ENCODE measurements at regions not wholly inside any gene's neighbourhood (a gene's known extent, or its start where the extent isn't known, plus 50 kb on each side); places are given as distances from the start of the nearest gene placed in this dataset.

- TF ChIP-seq TEAD4 (IDR thresholded peaks at IDR 0.05), result no peak
- no peak for TF ChIP-seq YY1 (IDR thresholded peaks at IDR 0.05; ENCODE audit: low read depth)
- no peak for TF ChIP-seq CEBPB (IDR thresholded peaks at IDR 0.05)
- no peak for TF ChIP-seq EGR1 (IDR thresholded peaks at IDR 0.05)
- TF ChIP-seq TCF12 (IDR thresholded peaks at IDR 0.05; ENCODE audit: low read depth), result no peak
- TF ChIP-seq NFIC (IDR thresholded peaks at IDR 0.05), result no peak
- TF ChIP-seq, protein P1, sequence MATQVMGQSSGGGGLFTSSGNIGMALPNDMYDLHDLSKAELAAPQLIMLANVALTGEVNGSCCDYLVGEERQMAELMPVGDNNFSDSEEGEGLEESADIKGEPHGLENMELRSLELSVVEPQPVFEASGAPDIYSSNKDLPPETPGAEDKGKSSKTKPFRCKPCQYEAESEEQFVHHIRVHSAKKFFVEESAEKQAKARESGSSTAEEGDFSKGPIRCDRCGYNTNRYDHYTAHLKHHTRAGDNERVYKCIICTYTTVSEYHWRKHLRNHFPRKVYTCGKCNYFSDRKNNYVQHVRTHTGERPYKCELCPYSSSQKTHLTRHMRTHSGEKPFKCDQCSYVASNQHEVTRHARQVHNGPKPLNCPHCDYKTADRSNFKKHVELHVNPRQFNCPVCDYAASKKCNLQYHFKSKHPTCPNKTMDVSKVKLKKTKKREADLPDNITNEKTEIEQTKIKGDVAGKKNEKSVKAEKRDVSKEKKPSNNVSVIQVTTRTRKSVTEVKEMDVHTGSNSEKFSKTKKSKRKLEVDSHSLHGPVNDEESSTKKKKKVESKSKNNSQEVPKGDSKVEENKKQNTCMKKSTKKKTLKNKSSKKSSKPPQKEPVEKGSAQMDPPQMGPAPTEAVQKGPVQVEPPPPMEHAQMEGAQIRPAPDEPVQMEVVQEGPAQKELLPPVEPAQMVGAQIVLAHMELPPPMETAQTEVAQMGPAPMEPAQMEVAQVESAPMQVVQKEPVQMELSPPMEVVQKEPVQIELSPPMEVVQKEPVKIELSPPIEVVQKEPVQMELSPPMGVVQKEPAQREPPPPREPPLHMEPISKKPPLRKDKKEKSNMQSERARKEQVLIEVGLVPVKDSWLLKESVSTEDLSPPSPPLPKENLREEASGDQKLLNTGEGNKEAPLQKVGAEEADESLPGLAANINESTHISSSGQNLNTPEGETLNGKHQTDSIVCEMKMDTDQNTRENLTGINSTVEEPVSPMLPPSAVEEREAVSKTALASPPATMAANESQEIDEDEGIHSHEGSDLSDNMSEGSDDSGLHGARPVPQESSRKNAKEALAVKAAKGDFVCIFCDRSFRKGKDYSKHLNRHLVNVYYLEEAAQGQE (IDR thresholded peaks at IDR 0.05; ENCODE audit: low read depth), result no peak
- no peak for TF ChIP-seq EP300 (IDR thresholded peaks at IDR 0.05; ENCODE audit: borderline replicate concordance)
- no peak for TF ChIP-seq MAX (IDR thresholded peaks at IDR 0.05)
- TF ChIP-seq CREB1 (IDR thresholded peaks at IDR 0.05; ENCODE audit: low read depth), result no peak
- TF ChIP-seq FOXM1 (IDR thresholded peaks at IDR 0.05; ENCODE audit: borderline replicate concordance, low read depth), result no peak
- TF ChIP-seq USF1 (IDR thresholded peaks at IDR 0.05), result no peak
- TF ChIP-seq RAD21 (IDR thresholded peaks at IDR 0.05; ENCODE audit: low read depth), result no peak
- TF ChIP-seq TAF1 (IDR thresholded peaks at IDR 0.05; ENCODE audit: low read depth), result no peak
These were observed 79.7 kb upstream of the FERD3L start for GRCh38 chr7:19224951-19225350.

DNA sequence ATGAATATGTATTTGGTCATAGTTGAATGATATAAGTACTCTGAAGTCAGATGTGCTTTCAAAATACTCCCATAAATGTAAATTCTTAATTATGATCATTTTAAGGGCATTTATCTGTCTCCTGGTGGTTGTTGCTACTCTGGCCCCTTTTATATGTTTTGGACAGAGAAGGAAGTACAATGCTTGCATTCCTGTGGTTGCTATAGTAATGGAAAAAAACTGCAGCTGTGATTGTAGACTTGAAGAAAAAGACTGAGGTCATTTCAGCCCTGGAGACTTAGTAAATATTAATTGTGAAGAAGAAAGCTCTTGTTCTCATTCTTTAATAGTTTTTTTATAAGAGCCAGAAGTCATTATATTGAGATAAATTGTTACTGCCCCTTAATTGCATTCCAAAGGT lies 70.2 kb upstream of the FERD3L start:
- TF ChIP-seq RAD21 (IDR thresholded peaks at IDR 0.05; ENCODE audit: low read depth), result no peak
- TF ChIP-seq, protein P1 (IDR thresholded peaks at IDR 0.05; ENCODE audit: low read depth), result no peak
- TF ChIP-seq NFIC (IDR thresholded peaks at IDR 0.05), result no peak
- TF ChIP-seq EP300 (IDR thresholded peaks at IDR 0.05; ENCODE audit: borderline replicate concordance), result no peak
- no peak for TF ChIP-seq ZBTB7A (IDR thresholded peaks at IDR 0.05; ENCODE audit: low read depth)
- no peak for TF ChIP-seq MAX (IDR thresholded peaks at IDR 0.05)
- TF ChIP-seq EGR1 (IDR thresholded peaks at IDR 0.05), result no peak
- TF ChIP-seq CEBPB (IDR thresholded peaks at IDR 0.05), result no peak
- no peak for TF ChIP-seq TEAD4 (IDR thresholded peaks at IDR 0.05)
- TF ChIP-seq TCF12 (IDR thresholded peaks at IDR 0.05; ENCODE audit: low read depth), result no peak
- no peak for TF ChIP-seq TAF1 (IDR thresholded peaks at IDR 0.05; ENCODE audit: low read depth)
- TF ChIP-seq CREB1 (IDR thresholded peaks at IDR 0.05; ENCODE audit: low read depth), result no peak
- TF ChIP-seq USF1 (IDR thresholded peaks at IDR 0.05), result no peak

- TF ChIP-seq TEAD4 (IDR thresholded peaks at IDR 0.05) (no peak), YY1 (IDR thresholded peaks at IDR 0.05; ENCODE audit: low read depth) (no peak), NFIC (IDR thresholded peaks at IDR 0.05) (no peak), MAX (IDR thresholded peaks at IDR 0.05) (no peak), CEBPB (IDR thresholded peaks at IDR 0.05) (no peak), FOXM1 (IDR thresholded peaks at IDR 0.05; ENCODE audit: borderline replicate concordance, low read depth) (no peak), TAF1 (IDR thresholded peaks at IDR 0.05; ENCODE audit: low read depth) (no peak), USF1 (IDR thresholded peaks at IDR 0.05) (no peak), CREB1 (IDR thresholded peaks at IDR 0.05; ENCODE audit: low read depth) (no peak), TCF12 (IDR thresholded peaks at IDR 0.05; ENCODE audit: low read depth) (no peak), EP300 (IDR thresholded peaks at IDR 0.05; ENCODE audit: borderline replicate concordance) (no peak), EGR1 (IDR thresholded peaks at IDR 0.05) (no peak), RAD21 (IDR thresholded peaks at IDR 0.05; ENCODE audit: low read depth) (no peak), ZBTB7A (IDR thresholded peaks at IDR 0.05; ENCODE audit: low read depth) (no peak)
- TF ChIP-seq, protein P1 (IDR thresholded peaks at IDR 0.05; ENCODE audit: low read depth), result no peak
These were observed 68.5 kb upstream of the FERD3L start for GRCh38 chr7:19213746-19214145.

All from Ishikawa (cell line).